ENCODE measurements at regions not wholly inside any gene's neighbourhood (a gene's known extent, or its start where the extent isn't known, plus 50 kb on each side); places are given as distances from the start of the nearest gene placed in this dataset.

- TF ChIP-seq, protein P1, sequence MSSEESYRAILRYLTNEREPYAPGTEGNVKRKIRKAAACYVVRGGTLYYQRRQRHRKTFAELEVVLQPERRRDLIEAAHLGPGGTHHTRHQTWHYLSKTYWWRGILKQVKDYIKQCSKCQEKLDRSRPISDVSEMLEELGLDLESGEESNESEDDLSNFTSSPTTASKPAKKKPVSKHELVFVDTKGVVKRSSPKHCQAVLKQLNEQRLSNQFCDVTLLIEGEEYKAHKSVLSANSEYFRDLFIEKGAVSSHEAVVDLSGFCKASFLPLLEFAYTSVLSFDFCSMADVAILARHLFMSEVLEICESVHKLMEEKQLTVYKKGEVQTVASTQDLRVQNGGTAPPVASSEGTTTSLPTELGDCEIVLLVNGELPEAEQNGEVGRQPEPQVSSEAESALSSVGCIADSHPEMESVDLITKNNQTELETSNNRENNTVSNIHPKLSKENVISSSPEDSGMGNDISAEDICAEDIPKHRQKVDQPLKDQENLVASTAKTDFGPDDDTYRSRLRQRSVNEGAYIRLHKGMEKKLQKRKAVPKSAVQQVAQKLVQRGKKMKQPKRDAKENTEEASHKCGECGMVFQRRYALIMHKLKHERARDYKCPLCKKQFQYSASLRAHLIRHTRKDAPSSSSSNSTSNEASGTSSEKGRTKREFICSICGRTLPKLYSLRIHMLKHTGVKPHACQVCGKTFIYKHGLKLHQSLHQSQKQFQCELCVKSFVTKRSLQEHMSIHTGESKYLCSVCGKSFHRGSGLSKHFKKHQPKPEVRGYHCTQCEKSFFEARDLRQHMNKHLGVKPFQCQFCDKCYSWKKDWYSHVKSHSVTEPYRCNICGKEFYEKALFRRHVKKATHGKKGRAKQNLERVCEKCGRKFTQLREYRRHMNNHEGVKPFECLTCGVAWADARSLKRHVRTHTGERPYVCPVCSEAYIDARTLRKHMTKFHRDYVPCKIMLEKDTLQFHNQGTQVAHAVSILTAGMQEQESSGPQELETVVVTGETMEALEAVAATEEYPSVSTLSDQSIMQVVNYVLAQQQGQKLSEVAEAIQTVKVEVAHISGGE (CRISPR knock-in tag; IDR thresholded peaks at IDR 0.05) = no peak
- TF ChIP-seq HDGF (IDR thresholded peaks at IDR 0.05) (no peak), ZNF622 (IDR thresholded peaks at IDR 0.05) (no peak), ZNF384 (IDR thresholded peaks at IDR 0.05; ENCODE audit: borderline replicate concordance, low read depth, low read length) (no peak), RFX5 (IDR thresholded peaks at IDR 0.05; ENCODE audit: low read depth, low read length) (no peak), ZBTB4 (CRISPR knock-in tag; IDR thresholded peaks at IDR 0.05) (no peak), KAT2A (conservative IDR thresholded peaks at IDR 0.05; ENCODE audit: control insufficient read depth, low read depth, low read length) (no peak), SMAD1 (IDR thresholded peaks at IDR 0.05; ENCODE audit: low read depth, partially characterized antibody) (no peak), SUPT20H (IDR thresholded peaks at IDR 0.05; ENCODE audit: borderline replicate concordance, control insufficient read depth, low read depth, low read length) (no peak), SREBF2 (IDR thresholded peaks at IDR 0.05; ENCODE audit: low read length) (no peak)
- TF ChIP-seq, protein P2, sequence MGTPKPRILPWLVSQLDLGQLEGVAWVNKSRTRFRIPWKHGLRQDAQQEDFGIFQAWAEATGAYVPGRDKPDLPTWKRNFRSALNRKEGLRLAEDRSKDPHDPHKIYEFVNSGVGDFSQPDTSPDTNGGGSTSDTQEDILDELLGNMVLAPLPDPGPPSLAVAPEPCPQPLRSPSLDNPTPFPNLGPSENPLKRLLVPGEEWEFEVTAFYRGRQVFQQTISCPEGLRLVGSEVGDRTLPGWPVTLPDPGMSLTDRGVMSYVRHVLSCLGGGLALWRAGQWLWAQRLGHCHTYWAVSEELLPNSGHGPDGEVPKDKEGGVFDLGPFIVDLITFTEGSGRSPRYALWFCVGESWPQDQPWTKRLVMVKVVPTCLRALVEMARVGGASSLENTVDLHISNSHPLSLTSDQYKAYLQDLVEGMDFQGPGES (IDR thresholded peaks at IDR 0.05) = no peak
- TF ChIP-seq, protein P3, sequence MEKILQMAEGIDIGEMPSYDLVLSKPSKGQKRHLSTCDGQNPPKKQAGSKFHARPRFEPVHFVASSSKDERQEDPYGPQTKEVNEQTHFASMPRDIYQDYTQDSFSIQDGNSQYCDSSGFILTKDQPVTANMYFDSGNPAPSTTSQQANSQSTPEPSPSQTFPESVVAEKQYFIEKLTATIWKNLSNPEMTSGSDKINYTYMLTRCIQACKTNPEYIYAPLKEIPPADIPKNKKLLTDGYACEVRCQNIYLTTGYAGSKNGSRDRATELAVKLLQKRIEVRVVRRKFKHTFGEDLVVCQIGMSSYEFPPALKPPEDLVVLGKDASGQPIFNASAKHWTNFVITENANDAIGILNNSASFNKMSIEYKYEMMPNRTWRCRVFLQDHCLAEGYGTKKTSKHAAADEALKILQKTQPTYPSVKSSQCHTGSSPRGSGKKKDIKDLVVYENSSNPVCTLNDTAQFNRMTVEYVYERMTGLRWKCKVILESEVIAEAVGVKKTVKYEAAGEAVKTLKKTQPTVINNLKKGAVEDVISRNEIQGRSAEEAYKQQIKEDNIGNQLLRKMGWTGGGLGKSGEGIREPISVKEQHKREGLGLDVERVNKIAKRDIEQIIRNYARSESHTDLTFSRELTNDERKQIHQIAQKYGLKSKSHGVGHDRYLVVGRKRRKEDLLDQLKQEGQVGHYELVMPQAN (conservative IDR thresholded peaks at IDR 0.05) = no peak
These were observed 141.9 kb downstream of the TTC32 start (continued) for GRCh38 chr2:19759880-19760279.

Measured in GM12878 (cell line).